GM23338 (cell line): ENCODE measurements at regions not wholly inside any gene's neighbourhood (a gene's known extent, or its start where the extent isn't known, plus 50 kb on each side); places are given as distances from the start of the nearest gene placed in this dataset.

Experiments
- CREB1 ChIP-seq: fragments of 250-450 bp; sonication (Bioruptor Pico); IDR thresholded peaks from 2 replicates; pipeline ENCODE4 v1.5.0; 2020; ENCODE audit warnings: low read depth, mild to moderate bottlenecking, moderate library complexity
- CTCF ChIP-seq, 2 experiments: fragments of 200-600 bp in 1 of 2; sonication (generic) in 1 of 2; conservative IDR thresholded peaks; 2 replicates each; pipeline versions ENCODE4 v1.5.1 to v1.6.1; 2016 to 2017; ENCODE audit warnings: antibody characterized with exemption in 2 of 2, low read depth in 2 of 2, mild to moderate bottlenecking in 2 of 2, moderate library complexity in 1 of 2
- EZH2 ChIP-seq: fragments of 200-600 bp; sonication (generic); IDR thresholded peaks from one replicate; pipeline ENCODE4 v1.8.0; 2017; ENCODE audit warnings: antibody characterized with exemption, mild to moderate bottlenecking, low read depth; ENCODE audit not compliant: unreplicated experiment
- EZH2phosphoT487 ChIP-seq: fragments of 200-600 bp; sonication (generic); IDR thresholded peaks from one replicate; pipeline ENCODE4 v1.8.1; 2018; ENCODE audit warnings: antibody characterized with exemption; ENCODE audit not compliant: unreplicated experiment
- JUNB ChIP-seq: IDR thresholded peaks from one replicate; pipeline ENCODE4 v1.6.1; 2016; ENCODE audit warnings: antibody characterized with exemption; ENCODE audit not compliant: unreplicated experiment
- POLR2AphosphoS5 ChIP-seq: IDR thresholded peaks from 2 replicates; pipeline ENCODE4 v1.6.1; 2016; ENCODE audit warnings: antibody characterized with exemption, low read depth
- REST ChIP-seq: IDR thresholded peaks from one replicate; pipeline ENCODE4 v1.6.1; 2018; ENCODE audit warnings: antibody characterized with exemption; ENCODE audit not compliant: unreplicated experiment
- ZNF114 ChIP-seq: fragments of 250-450 bp; sonication (Bioruptor Pico); IDR thresholded peaks from 2 replicates; pipeline ENCODE4 v1.5.0; 2020; ENCODE audit warnings: mild to moderate bottlenecking, moderate library complexity
- ZNF331 ChIP-seq: fragments of 250-450 bp; sonication (Bioruptor Pico); IDR thresholded peaks from 2 replicates; pipeline ENCODE4 v1.5.0; 2020; ENCODE audit warnings: low read depth, mild to moderate bottlenecking, moderate library complexity

GRCh38 chr3:165624761-165625160 lies 212.5 kb downstream of the BCHE start:
- TF ChIP-seq REST (no peak), POLR2AphosphoS5 (no peak), CTCF (conservative IDR thresholded peaks at IDR 0.05; ENCODE audit: low read depth in 2 of 2) (peak; percentile 62 to 63), EZH2 (no peak), CREB1 (CRISPR knock-in tag) (no peak), EZH2phosphoT487 (no peak), ZNF114 (CRISPR knock-in tag) (no peak), JUNB (no peak), ZNF331 (no peak)
